HFFc6 (cell line): ENCODE measurements at regions not wholly inside any gene's neighbourhood (a gene's known extent, or its start where the extent isn't known, plus 50 kb on each side); places are given as distances from the start of the nearest gene placed in this dataset.

Source experiments
- DNase-seq: peaks from one replicate; pipeline ENCODE4 v3.0.0-alpha.2; 2018
- H3K27ac Mint-ChIP-seq: 2 replicates; pipeline ENCODE4 v1.8.0; 2020; ENCODE audit warnings: mild to moderate bottlenecking, mixed read lengths
- H3K27me3 Mint-ChIP-seq: 2 replicates; pipeline ENCODE4 v1.8.0; 2021; ENCODE audit warnings: mild to moderate bottlenecking, moderate library complexity, mixed read lengths; ENCODE audit not compliant: insufficient read depth
- H3K36me3 Mint-ChIP-seq: 2 replicates; pipeline ENCODE4 v1.8.0; 2021; ENCODE audit warnings: low read depth, mixed read lengths
- H3K4me1 Mint-ChIP-seq: 2 replicates; pipeline ENCODE4 v1.8.0; 2020; ENCODE audit warnings: low read depth, mixed read lengths
- H3K4me3 Mint-ChIP-seq: 2 replicates; pipeline ENCODE4 v1.8.0; 2020; ENCODE audit warnings: mild to moderate bottlenecking, moderate library complexity, mixed read lengths
- H3K9me3 Mint-ChIP-seq: 2 replicates; pipeline ENCODE4 v1.8.0; 2020; ENCODE audit warnings: mild to moderate bottlenecking, mixed read lengths
- TF ChIP-seq, protein P1 (sequence below): fragments of 200-600 bp; sonication (generic); IDR thresholded peaks from 2 replicates; pipeline ENCODE4 v1.5.0; 2021; ENCODE audit warnings: antibody characterized with exemption, mild to moderate bottlenecking

DNA sequence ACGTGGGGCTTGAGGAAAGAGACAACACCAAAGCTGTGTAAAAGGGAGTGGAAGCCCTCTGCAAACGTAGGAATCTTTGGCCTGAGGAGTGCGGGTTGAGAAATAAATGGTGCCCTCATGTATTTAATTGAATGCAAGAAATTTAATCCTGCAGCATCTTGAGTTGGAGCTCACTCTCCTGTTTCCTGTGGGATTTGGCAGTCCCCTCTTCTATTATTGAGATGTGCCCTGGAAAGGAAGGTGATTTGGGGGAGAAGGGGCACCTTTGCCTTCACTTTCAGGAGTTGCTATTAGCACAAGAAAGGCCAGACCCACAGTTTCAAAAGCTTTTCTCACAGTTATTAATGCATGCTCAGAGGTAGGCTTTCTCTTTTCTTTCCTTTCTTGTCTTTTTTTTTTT lies 201.4 kb upstream of the HDDC2 start:
- no peak for DNase-seq
- Mint-ChIP-seq H3K27me3 (no peaks in the 10 kb centered on the region; the same call in 1 of the 2 replicates), H3K27ac (no peak overlapping the region), H3K4me3 (no peak overlapping the region), H3K4me1 (no peaks in the 10 kb centered on the region), H3K9me3 (no peaks in the 10 kb centered on the region; the same call in 1 of the 2 replicates), H3K36me3 (no peaks in the 10 kb centered on the region)
- TF ChIP-seq, protein P1, sequence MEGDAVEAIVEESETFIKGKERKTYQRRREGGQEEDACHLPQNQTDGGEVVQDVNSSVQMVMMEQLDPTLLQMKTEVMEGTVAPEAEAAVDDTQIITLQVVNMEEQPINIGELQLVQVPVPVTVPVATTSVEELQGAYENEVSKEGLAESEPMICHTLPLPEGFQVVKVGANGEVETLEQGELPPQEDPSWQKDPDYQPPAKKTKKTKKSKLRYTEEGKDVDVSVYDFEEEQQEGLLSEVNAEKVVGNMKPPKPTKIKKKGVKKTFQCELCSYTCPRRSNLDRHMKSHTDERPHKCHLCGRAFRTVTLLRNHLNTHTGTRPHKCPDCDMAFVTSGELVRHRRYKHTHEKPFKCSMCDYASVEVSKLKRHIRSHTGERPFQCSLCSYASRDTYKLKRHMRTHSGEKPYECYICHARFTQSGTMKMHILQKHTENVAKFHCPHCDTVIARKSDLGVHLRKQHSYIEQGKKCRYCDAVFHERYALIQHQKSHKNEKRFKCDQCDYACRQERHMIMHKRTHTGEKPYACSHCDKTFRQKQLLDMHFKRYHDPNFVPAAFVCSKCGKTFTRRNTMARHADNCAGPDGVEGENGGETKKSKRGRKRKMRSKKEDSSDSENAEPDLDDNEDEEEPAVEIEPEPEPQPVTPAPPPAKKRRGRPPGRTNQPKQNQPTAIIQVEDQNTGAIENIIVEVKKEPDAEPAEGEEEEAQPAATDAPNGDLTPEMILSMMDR, result no peak

DNA sequence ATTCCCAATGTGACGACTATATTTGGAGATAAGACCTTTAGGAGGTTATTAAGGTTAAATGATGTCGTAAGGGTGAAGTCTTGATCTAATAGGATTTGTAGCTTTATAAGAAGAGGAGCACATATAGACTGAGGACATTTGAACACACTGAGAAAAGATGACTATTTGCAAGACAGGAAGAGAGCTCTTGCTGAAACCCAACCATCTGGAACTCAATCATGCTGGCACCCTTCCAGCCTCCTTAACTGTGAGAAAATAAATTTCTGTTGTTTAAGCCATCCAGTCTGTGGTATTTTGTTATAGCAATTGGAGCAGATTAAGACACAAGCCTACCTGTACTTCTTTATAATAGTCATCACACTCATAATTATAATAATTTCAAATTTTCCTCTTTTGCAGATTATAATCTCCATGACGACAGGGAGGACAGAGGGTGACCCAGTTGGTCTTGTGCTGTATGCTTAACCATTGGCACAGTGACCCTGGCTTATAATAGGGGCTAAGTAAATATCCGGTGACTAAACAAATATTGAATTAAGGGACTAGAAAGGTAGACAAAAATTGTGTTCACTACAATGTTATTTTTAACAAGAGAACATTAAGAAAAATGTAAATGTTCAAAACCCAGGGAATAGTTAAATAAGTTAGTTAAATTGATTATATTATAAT lies 206.4 kb upstream of the HDDC2 start:
- TF ChIP-seq, protein P1, result no peak
- Mint-ChIP-seq H3K36me3 (no peaks in the 10 kb centered on the region), H3K9me3 (peaks cover 4% of the 10 kb centered on the region), H3K27me3 (no peaks in the 10 kb centered on the region), H3K4me1 (no peaks in the 10 kb centered on the region), H3K27ac (no peak overlapping the region), H3K4me3 (no peak overlapping the region)
- no peak for DNase-seq

DNA sequence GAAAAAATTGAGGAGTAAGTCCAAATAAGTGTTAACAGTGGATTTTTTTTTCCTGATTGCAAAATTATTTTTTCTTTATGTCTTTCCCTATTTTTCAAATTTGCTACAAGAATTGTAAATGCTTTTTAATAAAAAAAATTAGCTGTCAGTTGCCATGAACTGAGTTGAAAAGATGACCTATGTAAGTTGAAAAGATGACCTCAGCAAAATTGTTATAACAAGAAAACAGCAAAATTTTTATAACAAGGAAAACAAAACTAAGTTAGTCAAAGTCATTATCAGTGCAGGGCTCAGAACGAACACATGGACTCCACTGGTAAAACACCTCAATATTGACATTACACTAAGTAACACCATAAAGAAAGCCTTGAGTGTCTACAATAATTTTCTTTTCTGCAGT lies 207.0 kb upstream of the HDDC2 start:
- Mint-ChIP-seq H3K9me3 (peaks cover 4% of the 10 kb centered on the region), H3K4me1 (no peaks in the 10 kb centered on the region), H3K27me3 (no peaks in the 10 kb centered on the region), H3K4me3 (no peak overlapping the region), H3K27ac (no peak overlapping the region), H3K36me3 (no peaks in the 10 kb centered on the region)
- DNase-seq, result no peak
- TF ChIP-seq, protein P1, result no peak

DNA sequence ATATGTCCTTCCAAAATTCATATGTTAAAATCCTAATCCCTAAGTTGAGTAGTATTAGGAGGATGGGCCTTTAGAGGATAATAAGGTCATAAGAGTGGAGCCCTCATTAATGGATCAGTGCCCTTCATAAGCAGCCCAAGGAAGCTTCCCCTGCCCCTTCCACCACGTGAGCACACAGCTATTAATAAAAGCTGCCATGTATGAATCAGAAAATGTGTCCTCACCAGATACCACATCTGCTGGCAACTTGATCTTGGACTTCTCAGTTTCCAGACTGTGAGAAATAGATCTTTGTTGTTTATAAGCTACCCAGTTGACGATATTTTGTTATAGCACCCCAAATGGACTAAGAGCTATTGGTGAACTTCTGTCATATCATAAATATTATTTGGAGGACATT lies 207.7 kb upstream of the HDDC2 start:
- Mint-ChIP-seq H3K27ac (no peak overlapping the region), H3K9me3 (peaks cover 4% of the 10 kb centered on the region), H3K4me3 (no peak overlapping the region), H3K4me1 (no peaks in the 10 kb centered on the region), H3K36me3 (no peaks in the 10 kb centered on the region), H3K27me3 (no peaks in the 10 kb centered on the region)
- DNase-seq, result no peak
- TF ChIP-seq, protein P1, result no peak

DNA sequence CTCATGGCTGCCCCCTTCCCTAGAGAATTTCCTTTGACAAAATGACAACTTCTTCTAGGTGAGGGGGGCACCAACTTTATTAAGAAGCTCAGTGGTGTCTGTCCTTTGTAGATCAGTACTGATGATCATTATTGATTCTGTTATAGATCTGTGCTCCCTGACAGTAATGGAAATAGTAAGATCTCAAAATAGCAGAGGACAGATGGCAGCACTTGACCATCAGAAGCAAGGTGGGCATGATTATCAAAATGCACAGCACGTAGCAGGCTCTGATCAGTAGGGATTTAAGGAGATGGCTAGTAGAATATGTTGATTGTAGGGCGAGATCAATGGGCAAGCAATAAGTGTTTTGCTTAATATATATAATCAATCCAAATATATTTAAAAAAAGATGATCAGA lies 208.6 kb upstream of the HDDC2 start:
- Mint-ChIP-seq H3K9me3 (peaks cover 4% of the 10 kb centered on the region), H3K36me3 (no peaks in the 10 kb centered on the region), H3K4me1 (no peaks in the 10 kb centered on the region), H3K27ac (no peak overlapping the region), H3K4me3 (no peak overlapping the region), H3K27me3 (no peaks in the 10 kb centered on the region)
- TF ChIP-seq, protein P1, result no peak
- DNase-seq, result no peak
